ENCODE measurements at regions not wholly inside any gene's neighbourhood (a gene's known extent, or its start where the extent isn't known, plus 50 kb on each side); places are given as distances from the start of the nearest gene placed in this dataset.

DNA sequence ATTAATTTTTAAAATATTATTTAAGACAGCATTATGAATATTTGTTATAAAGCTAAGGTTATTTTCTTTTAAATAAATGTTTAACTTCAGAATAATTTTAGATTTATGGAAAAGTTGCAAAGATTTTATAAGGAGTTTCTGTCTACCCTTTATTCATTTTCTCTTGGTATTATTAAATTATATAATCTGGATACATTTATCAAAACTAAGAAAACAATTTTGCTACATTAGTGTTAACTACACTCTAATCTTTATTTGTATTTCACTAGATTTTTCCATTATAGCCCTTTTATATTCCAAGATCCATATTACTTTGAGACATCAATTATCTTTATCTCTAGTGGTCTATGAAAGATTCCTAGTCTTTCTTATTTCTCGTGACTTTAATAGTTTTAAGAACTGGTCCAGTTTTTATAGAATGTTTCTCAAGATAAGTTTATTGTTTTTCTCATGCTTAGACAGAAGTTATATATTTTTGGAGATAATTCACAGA is 1243.7 kb upstream of the PCDH9 start:
- H3K4me3 ChIP-seq, result no peak overlapping the region

DNA sequence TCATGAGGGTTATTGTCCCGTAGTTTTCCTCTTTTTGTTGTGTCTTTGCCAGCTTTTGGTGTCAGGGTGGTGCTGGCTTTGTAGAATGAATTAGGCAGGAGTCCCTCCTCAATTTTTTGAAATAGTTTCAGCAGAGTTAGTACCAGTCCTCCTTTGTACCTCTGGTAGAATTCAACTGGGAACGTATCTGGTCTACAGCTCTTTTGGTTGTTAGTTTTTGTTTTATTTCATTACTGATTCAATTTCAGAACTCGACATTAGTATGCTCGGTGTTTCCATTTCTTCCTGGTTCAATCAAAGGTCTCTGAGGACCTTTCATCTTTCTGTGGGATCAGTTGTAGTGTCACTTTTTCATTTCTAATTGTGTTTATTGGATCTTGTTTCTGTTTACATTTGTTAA is 1237.0 kb upstream of the PCDH9 start:
- Histone ChIP-seq H3K36me3 (no peaks in the 10 kb centered on the region), H3K4me1 (no peaks in the 10 kb centered on the region), H3K9me3 (no peaks in the 10 kb centered on the region), H3K27ac (no peak overlapping the region), H3K27me3 (no peaks in the 10 kb centered on the region), H3K4me3 (no peak overlapping the region)
- no peak for TF ChIP-seq EP300 (IDR thresholded peaks at IDR 0.05)
- TF ChIP-seq, protein P1, sequence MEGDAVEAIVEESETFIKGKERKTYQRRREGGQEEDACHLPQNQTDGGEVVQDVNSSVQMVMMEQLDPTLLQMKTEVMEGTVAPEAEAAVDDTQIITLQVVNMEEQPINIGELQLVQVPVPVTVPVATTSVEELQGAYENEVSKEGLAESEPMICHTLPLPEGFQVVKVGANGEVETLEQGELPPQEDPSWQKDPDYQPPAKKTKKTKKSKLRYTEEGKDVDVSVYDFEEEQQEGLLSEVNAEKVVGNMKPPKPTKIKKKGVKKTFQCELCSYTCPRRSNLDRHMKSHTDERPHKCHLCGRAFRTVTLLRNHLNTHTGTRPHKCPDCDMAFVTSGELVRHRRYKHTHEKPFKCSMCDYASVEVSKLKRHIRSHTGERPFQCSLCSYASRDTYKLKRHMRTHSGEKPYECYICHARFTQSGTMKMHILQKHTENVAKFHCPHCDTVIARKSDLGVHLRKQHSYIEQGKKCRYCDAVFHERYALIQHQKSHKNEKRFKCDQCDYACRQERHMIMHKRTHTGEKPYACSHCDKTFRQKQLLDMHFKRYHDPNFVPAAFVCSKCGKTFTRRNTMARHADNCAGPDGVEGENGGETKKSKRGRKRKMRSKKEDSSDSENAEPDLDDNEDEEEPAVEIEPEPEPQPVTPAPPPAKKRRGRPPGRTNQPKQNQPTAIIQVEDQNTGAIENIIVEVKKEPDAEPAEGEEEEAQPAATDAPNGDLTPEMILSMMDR (IDR thresholded peaks at IDR 0.05), result no peak
- no peak for TF ChIP-seq POLR2A (IDR thresholded peaks at IDR 0.05)
- WGBS, 2 donors, result 78 to 81% methylated on average over 4 of the region's 4 CpGs
- DNase-seq (ENCODE audit: low spot score in 2 of 2), result no peak

More for the DNA sequence above, 1243.7 kb upstream of the PCDH9 start:
- H3K9me3 ChIP-seq, result no peaks in the 10 kb centered on the region
- no peaks in the 10 kb centered on the region for H3K4me1 ChIP-seq
- TF ChIP-seq EP300 (IDR thresholded peaks at IDR 0.05) (no peak), POLR2A (IDR thresholded peaks at IDR 0.05) (no peak)
- TF ChIP-seq, protein P1 (IDR thresholded peaks at IDR 0.05), result no peak
- no peak overlapping the region for H3K27ac ChIP-seq
- WGBS, 2 donors, result 82 to 95% methylated on average over 1 of the region's 1 CpG
- H3K27me3 ChIP-seq, result no peaks in the 10 kb centered on the region
- no peaks in the 10 kb centered on the region for H3K36me3 ChIP-seq
- no peak for DNase-seq (ENCODE audit: low spot score in 2 of 2)

DNA sequence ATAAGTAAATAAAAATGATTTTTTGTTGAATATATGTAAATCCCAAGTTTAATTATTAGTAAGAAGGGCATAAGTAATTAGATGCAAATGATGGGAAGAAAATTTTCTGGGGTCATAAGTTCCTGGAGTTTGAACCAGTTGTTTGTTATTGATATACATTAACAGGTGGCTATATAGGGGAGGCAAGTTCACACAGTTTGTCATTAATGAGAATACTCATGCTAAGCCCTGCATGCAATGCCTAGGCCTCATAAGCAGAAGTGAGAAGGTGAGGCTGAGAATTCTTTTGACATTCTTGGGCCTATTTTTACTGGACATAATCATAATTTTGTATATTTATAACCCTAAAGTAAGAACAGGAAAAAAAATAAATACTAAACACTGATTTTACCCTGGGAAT is 1210.7 kb upstream of the PCDH9 start:
- no peaks in the 10 kb centered on the region for H3K27me3 ChIP-seq
- H3K4me1 ChIP-seq, result no peaks in the 10 kb centered on the region
- TF ChIP-seq, protein P1 (IDR thresholded peaks at IDR 0.05), result no peak
- no peak for TF ChIP-seq EP300 (IDR thresholded peaks at IDR 0.05)
- TF ChIP-seq POLR2A (IDR thresholded peaks at IDR 0.05), result no peak
- H3K27ac ChIP-seq, result no peak overlapping the region
- no peaks in the 10 kb centered on the region for H3K36me3 ChIP-seq
- no peaks in the 10 kb centered on the region for H3K9me3 ChIP-seq
- DNase-seq (ENCODE audit: low spot score in 2 of 2), result no peak
- no peak overlapping the region for H3K4me3 ChIP-seq

DNA sequence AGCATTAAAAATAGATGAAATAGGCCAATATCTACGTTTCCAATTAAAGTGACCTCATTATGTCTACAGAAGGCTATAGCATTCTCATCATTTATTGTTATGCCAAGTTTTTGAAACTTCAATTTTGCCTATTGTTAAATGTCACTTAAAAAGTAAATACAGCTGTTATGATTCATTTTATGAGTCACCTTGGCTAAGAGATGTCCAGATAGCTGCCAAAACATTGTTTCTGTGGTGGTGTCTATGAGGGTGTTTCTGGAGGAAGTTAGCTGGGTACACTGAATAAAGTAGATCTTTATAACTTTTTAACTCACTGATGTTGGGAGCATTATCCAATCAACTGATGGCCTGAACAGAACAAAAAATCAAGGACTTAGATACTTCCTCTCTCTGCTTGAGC is 1209.7 kb upstream of the PCDH9 start:
- no peak overlapping the region for H3K27ac ChIP-seq

DNA sequence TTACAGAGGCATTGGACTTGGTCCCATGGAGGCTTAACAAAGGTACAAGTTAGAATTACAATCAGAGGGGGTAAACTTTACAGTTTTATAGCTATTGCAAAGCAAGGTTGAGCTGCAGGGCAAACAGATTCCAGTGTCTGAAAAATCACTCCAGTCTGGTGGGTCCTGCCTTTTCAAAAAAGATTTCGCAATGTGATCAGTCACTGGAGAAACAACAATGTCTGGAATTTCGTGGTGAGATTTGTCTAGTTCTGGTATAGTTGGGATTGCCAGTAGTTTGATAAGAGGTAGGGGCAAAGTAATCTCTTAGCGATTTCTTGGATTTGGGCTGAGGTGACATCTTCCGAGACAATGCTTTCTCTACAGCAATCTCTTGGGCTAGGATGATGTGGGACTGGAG is 1198.2 kb upstream of the PCDH9 start:
- no peak for DNase-seq (ENCODE audit: low spot score in 2 of 2)
- Histone ChIP-seq H3K4me1 (no peaks in the 10 kb centered on the region), H3K9me3 (no peaks in the 10 kb centered on the region), H3K27ac (no peak overlapping the region), H3K36me3 (no peaks in the 10 kb centered on the region), H3K4me3 (no peak overlapping the region), H3K27me3 (no peaks in the 10 kb centered on the region)
- TF ChIP-seq EP300 (IDR thresholded peaks at IDR 0.05) (no peak), POLR2A (IDR thresholded peaks at IDR 0.05) (no peak)
- TF ChIP-seq, protein P1 (IDR thresholded peaks at IDR 0.05), result no peak
- WGBS, 2 donors, result 85 to 89% methylated on average over 4 of the region's 4 CpGs

More for the DNA sequence above, 1209.7 kb upstream of the PCDH9 start:
- Histone ChIP-seq H3K27me3 (no peaks in the 10 kb centered on the region), H3K4me1 (no peaks in the 10 kb centered on the region), H3K9me3 (no peaks in the 10 kb centered on the region), H3K4me3 (no peak overlapping the region), H3K36me3 (no peaks in the 10 kb centered on the region)
- TF ChIP-seq EP300 (IDR thresholded peaks at IDR 0.05), result no peak
- TF ChIP-seq, protein P1 (IDR thresholded peaks at IDR 0.05), result no peak
- no peak for TF ChIP-seq POLR2A (IDR thresholded peaks at IDR 0.05)
- 36 to 52% methylated on average over 1 of the region's 1 CpG for WGBS, 2 donors
- DNase-seq (ENCODE audit: low spot score in 2 of 2), result no peak
